NT2/D1 (cell line): ENCODE measurements at regions not wholly inside any gene's neighbourhood (a gene's known extent, or its start where the extent isn't known, plus 50 kb on each side); places are given as distances from the start of the nearest gene placed in this dataset.

Source experiments
- SUZ12 ChIP-seq: IDR thresholded peaks from 2 replicates; pipeline ENCODE4 v1.6.1; 2011; ENCODE audit not compliant: insufficient read length, insufficient read depth; ENCODE audit errors: extremely low read depth
- YY1 ChIP-seq: IDR thresholded peaks from 2 replicates; pipeline ENCODE4 v1.6.1; 2011; ENCODE audit not compliant: insufficient read length, insufficient read depth
- ZNF274 ChIP-seq: IDR thresholded peaks from 2 replicates; pipeline ENCODE4 v1.6.1; 2011; ENCODE audit warnings: mild to moderate bottlenecking, low read depth, low read length

DNA sequence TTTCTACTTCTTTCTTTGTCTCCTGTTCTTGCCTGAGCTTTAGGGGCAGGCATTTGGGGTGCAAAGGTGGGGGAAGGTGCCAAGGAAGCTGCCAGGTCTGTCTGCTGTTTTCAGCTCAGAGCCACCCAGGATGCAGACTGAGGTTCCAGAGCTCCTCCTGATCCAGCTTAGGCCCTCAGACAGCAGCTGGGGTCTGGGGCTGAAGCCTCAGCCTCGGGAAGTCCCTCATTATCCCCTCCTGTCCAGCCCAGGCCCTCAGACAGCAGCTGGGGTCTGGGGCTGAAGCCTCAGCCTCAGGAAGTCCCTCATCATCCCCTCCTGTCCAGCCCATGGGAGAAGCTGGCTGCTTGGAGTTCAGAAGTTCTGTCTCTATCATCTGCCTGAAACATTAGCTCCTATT lies 257.7 kb upstream of the CSF3R start:
- TF ChIP-seq ZNF274 (no peak), YY1 (no peak), SUZ12 (no peak)
